Testis (tissue), 2 donors: ENCODE measurements at regions not wholly inside any gene's neighbourhood (a gene's known extent, or its start where the extent isn't known, plus 50 kb on each side); places are given as distances from the start of the nearest gene placed in this dataset.

Experiments
- DNase-seq: peaks from one replicate; pipeline ENCODE4 v3.0.0-alpha.2; 2019
- H3K27ac ChIP-seq, 2 donors: fragments of 200-600 bp; sonication (generic); one replicate each; pipeline ENCODE4 v1.5.1; 2019
- H3K27me3 ChIP-seq: fragments of 200-600 bp; sonication (generic); one replicate; pipeline ENCODE4 v1.5.1; 2019
- H3K36me3 ChIP-seq: fragments of 200-600 bp; sonication (generic); one replicate; pipeline ENCODE4 v1.5.1; 2017; ENCODE audit warnings: low read depth; ENCODE audit errors: missing control alignments
- H3K4me1 ChIP-seq: fragments of 200-600 bp; sonication (generic); one replicate; pipeline ENCODE4 v1.5.1; 2019
- H3K4me3 ChIP-seq, 2 donors: fragments of 200-600 bp; sonication (generic); one replicate each; pipeline ENCODE4 v1.5.1; 2017 to 2019
- H3K9me3 ChIP-seq: fragments of 200-600 bp; sonication (generic); one replicate; pipeline ENCODE4 v1.5.1; 2017
- CTCF ChIP-seq, 3 experiments: fragments of 450-650 bp in 2 of 3; fragments of 200-600 bp in 1 of 3; sonication (generic) in 1 of 3; IDR thresholded peaks; one replicate each; pipeline ENCODE4 v1.5.1; 2016 to 2019; ENCODE audit warnings: antibody characterized with exemption in 3 of 3, mild to moderate bottlenecking in 2 of 3, moderate library complexity in 1 of 3
- POLR2A ChIP-seq: fragments of 450-650 bp; IDR thresholded peaks from one replicate; pipeline ENCODE4 v1.6.1; 2017; ENCODE audit warnings: antibody characterized with exemption, mild to moderate bottlenecking, moderate library complexity
- WGBS, 2 donors: methylation state at CpG; one replicate each; pipeline ENCODE4 v1.1.5; 2018; 5-methylcytosine and 5-hydroxymethylcytosine counted together
- intact Hi-C: fragments of 100-400 bp; cut with DNase I; formaldehyde crosslinking; loops from one replicate; pipeline ENCODE4 v1.15.1; 2023; ENCODE audit warnings: low total_unique reads

GRCh38 chr5:4627131-4627530, 513.0 kb upstream of the ADAMTS16 start:
- no peaks in the 10 kb centered on the region for H3K27me3 ChIP-seq
- H3K36me3 ChIP-seq: no peaks in the 10 kb centered on the region
- DNase-seq: no peak
- TF ChIP-seq CTCF (IDR thresholded peaks at IDR 0.05) (no peak), POLR2A (no peak)
- WGBS, 2 donors: 73% methylated on average over 3 of the region's 3 CpGs; no CpG with 5 or more reads in 1 of the 2 donors
- intact Hi-C loops: no loop called here
- no peaks in the 10 kb centered on the region for H3K4me1 ChIP-seq
- no peaks in the 10 kb centered on the region for H3K9me3 ChIP-seq
- H3K27ac ChIP-seq: no peak overlapping the region
- H3K4me3 ChIP-seq: no peak overlapping the region

- no peaks in the 10 kb centered on the region for H3K9me3 ChIP-seq
- no peaks in the 10 kb centered on the region for H3K36me3 ChIP-seq
- H3K27ac ChIP-seq: no peak overlapping the region
- intact Hi-C loops: no loop called here
- no peaks in the 10 kb centered on the region for H3K4me1 ChIP-seq
- WGBS, 2 donors: 76 to 78% methylated on average over 9 of the region's 9 CpGs
- H3K4me3 ChIP-seq: no peak overlapping the region
- no peak for TF ChIP-seq POLR2A
- no peak for TF ChIP-seq CTCF (IDR thresholded peaks at IDR 0.05)
- H3K27me3 ChIP-seq: no peaks in the 10 kb centered on the region
- no peak for DNase-seq
Observed at GRCh38 chr5:4627929-4628328, 512.2 kb upstream of the ADAMTS16 start.

- H3K9me3 ChIP-seq: no peaks in the 10 kb centered on the region
- TF ChIP-seq CTCF (IDR thresholded peaks at IDR 0.05): no peak
- no peak for TF ChIP-seq POLR2A
- no peaks in the 10 kb centered on the region for H3K36me3 ChIP-seq
- DNase-seq: peak; percentile 75
- H3K4me3 ChIP-seq: no peak overlapping the region
- no peak overlapping the region for H3K27ac ChIP-seq
- intact Hi-C loops: no loop called here
- H3K27me3 ChIP-seq: no peaks in the 10 kb centered on the region
- no peaks in the 10 kb centered on the region for H3K4me1 ChIP-seq
- WGBS, 2 donors: 49 to 54% methylated on average over 14 of the region's 14 CpGs
Observed at GRCh38 chr5:4628645-4629385, 511.3 kb upstream of the ADAMTS16 start.

GRCh38 chr5:4630031-4630430, 510.1 kb upstream of the ADAMTS16 start:
- Histone ChIP-seq H3K27ac (no peak overlapping the region), H3K4me1 (no peaks in the 10 kb centered on the region), H3K36me3 (no peaks in the 10 kb centered on the region), H3K4me3 (peak overlapping the region in 1 of 2 donors; percentile 1), H3K9me3 (no peaks in the 10 kb centered on the region), H3K27me3 (no peaks in the 10 kb centered on the region)
- DNase-seq: no peak
- WGBS, 2 donors: 59 to 75% methylated on average over 11 of the region's 11 CpGs
- TF ChIP-seq CTCF (IDR thresholded peaks at IDR 0.05) (no peak), POLR2A (no peak)
- intact Hi-C loops: no loop called here

GRCh38 chr5:4634342-4634741, 505.8 kb upstream of the ADAMTS16 start:
- intact Hi-C loops: no loop called here
- Histone ChIP-seq H3K9me3 (no peaks in the 10 kb centered on the region), H3K36me3 (no peaks in the 10 kb centered on the region), H3K27ac (no peak overlapping the region), H3K27me3 (no peaks in the 10 kb centered on the region), H3K4me1 (no peaks in the 10 kb centered on the region), H3K4me3 (no peak overlapping the region)
- WGBS, 2 donors: 57 to 61% methylated on average over 2 of the region's 2 CpGs
- DNase-seq: no peak
- TF ChIP-seq POLR2A (no peak), CTCF (IDR thresholded peaks at IDR 0.05) (no peak)
